ENCODE measurements at regions not wholly inside any gene's neighbourhood (a gene's known extent, or its start where the extent isn't known, plus 50 kb on each side); places are given as distances from the start of the nearest gene placed in this dataset.

GRCh38 chr6:56767435-56767834 lies 124.7 kb upstream of the DST start:
- no peak for DNase-seq (ENCODE audit: low read depth)

- DNase-seq (ENCODE audit: low read depth): peak; percentile 41
Observed at GRCh38 chr6:56766806-56767178, 124.1 kb upstream of the DST start.

- no peak for DNase-seq (ENCODE audit: low read depth)
Observed at GRCh38 chr6:56766139-56766805, 123.6 kb upstream of the DST start.

GRCh38 chr6:56765494-56765893 lies 122.8 kb upstream of the DST start:
- DNase-seq (ENCODE audit: low read depth): no peak

GRCh38 chr6:56764081-56764566 lies 121.4 kb upstream of the DST start:
- peak; percentile 26 for DNase-seq (ENCODE audit: low read depth)

- DNase-seq (ENCODE audit: low read depth): no peak
Observed at GRCh38 chr6:56761651-56762050, 119.0 kb upstream of the DST start.

- no peak for DNase-seq (ENCODE audit: low read depth)
Observed at GRCh38 chr6:56760842-56761241, 118.2 kb upstream of the DST start.

GRCh38 chr6:56759521-56759920 lies 116.8 kb upstream of the DST start:
- DNase-seq (ENCODE audit: low read depth): no peak

GRCh38 chr6:56758553-56758952 lies 115.9 kb upstream of the DST start:
- no peak for DNase-seq (ENCODE audit: low read depth)

- DNase-seq (ENCODE audit: low read depth): no peak
Observed at GRCh38 chr6:56758120-56758519, 115.4 kb upstream of the DST start.

- peak; percentile 47 for DNase-seq (ENCODE audit: low read depth)
Observed at GRCh38 chr6:56757588-56757984, 114.9 kb upstream of the DST start.

GRCh38 chr6:56756791-56757587 lies 114.3 kb upstream of the DST start:
- DNase-seq (ENCODE audit: low read depth): no peak

GRCh38 chr6:56756219-56756789 lies 113.6 kb upstream of the DST start:
- DNase-seq (ENCODE audit: low read depth): no peak

- DNase-seq (ENCODE audit: low read depth): no peak
Observed at GRCh38 chr6:56755040-56755439, 112.4 kb upstream of the DST start.

- no peak for DNase-seq (ENCODE audit: low read depth)
Observed at GRCh38 chr6:56753811-56754210, 111.1 kb upstream of the DST start.

- no peak for DNase-seq (ENCODE audit: low read depth)
Observed at GRCh38 chr6:56752534-56752933, 109.8 kb upstream of the DST start.

GRCh38 chr6:56752009-56752408 lies 109.3 kb upstream of the DST start:
- DNase-seq (ENCODE audit: low read depth): peak; percentile 36

GRCh38 chr6:56751604-56752003 lies 108.9 kb upstream of the DST start:
- DNase-seq (ENCODE audit: low read depth): no peak

- DNase-seq (ENCODE audit: low read depth): no peak
Observed at GRCh38 chr6:56750686-56751085, 108.0 kb upstream of the DST start.

- DNase-seq (ENCODE audit: low read depth): peak; percentile 23
Observed at GRCh38 chr6:56749632-56750151, 107.0 kb upstream of the DST start.

- DNase-seq (ENCODE audit: low read depth): no peak
Observed at GRCh38 chr6:56746767-56747504, 104.2 kb upstream of the DST start.

- no peak for DNase-seq (ENCODE audit: low read depth)
Observed at GRCh38 chr6:56745971-56746370, 103.3 kb upstream of the DST start.
